NCI-H2227 (cell line): ENCODE measurements at regions not wholly inside any gene's neighbourhood (a gene's known extent, or its start where the extent isn't known, plus 50 kb on each side); places are given as distances from the start of the nearest gene placed in this dataset.

Experiments
- DNase-seq: peaks from one replicate; lab custom pipeline; 2025; ENCODE audit not compliant: unreplicated experiment; lab: John Stamatoyannopoulos, UW

DNA sequence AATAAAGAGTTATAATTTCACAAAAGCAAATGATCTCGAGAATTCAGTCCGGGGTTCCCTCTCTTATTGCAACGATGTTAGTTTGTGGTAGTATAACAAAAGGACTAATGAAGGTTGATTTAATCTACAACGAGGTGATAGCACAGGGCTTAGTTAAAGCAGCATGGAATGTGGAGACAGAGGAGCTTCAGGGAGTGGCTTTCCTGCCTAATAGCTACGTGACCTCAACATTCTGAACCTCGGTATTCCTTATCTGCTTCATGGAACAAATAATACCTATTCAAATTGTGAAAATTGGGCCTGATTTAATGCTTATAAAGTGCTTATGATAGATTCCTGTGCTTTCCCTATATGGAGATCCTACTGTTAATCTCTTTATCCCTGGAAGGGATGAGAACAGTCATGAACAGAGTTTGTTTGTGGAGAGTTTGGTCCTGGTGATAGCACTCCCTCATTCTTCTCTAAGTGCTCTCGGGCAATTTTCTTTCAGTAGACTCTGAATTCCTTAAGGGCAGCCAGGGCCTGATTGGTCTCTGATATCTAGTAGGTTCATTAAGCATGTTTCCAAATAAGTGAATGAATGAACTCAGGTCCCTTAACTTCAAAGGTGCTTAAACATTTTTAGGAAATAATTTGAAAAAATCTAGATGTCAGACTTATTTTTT is 104.1 kb upstream of the TUT7 start:
- DNase-seq = no peak

DNA sequence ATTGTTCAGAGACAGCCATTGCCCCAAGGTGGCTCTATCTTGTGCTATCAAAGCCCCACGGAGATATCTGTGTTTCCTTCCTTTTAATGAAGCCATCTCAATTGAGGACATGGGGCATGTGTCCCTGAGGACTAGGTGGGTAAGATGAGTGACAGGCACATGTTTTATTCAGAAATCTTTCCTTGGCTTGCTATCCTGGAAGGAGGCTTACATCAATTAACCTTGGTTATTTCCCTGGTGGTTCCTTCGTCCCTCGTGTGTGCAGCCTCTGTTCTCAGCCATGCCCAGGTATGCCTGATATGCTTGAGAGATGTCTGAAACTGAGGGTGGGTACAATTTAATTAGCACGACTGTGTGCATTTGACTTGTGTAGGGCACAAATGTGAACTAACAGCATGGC is 102.2 kb upstream of the TUT7 start:
- DNase-seq = no peak

DNA sequence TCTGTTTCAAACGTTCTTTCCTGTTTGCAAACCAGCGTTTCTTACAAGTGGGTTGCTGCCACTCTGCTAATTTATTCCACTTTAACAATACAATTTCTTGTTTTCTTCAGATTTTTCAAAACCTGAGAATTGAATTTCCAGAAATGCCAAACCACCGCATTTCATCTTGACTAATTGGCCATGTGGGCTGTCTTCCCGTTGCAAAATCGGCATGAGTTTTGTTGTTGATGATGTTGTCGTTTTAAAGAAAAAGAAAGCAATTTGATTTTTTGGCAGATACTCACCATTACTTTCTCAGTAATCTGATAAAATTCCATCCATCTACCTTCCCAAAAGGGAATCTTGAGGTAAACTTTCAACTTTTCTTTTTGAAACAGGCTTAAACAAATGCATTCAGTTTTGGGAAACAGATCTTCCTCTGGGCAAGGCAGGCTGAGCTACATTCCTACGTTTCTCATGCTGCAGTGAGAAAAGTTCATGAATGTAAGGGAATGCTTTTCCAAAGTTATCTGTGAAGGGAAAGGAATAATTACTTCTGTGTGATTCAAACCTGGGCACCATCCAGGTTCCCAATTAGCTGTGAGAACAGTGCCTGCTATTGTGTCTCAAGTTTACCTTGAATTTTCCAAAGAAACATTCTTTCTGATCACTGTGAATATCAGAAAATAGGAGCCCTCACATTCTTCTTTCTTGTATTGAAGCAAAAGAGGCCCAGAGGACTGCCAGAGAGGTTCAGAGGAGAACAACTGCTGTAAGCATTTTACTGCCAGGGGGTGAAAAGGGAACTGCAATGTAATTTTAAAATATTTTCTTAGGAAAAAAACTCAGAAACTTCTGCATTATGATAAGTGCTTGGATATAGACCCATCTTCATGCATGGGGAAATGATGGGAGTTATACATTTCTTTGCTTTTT is 100.7 kb upstream of the TUT7 start:
- DNase-seq = no peak

DNA sequence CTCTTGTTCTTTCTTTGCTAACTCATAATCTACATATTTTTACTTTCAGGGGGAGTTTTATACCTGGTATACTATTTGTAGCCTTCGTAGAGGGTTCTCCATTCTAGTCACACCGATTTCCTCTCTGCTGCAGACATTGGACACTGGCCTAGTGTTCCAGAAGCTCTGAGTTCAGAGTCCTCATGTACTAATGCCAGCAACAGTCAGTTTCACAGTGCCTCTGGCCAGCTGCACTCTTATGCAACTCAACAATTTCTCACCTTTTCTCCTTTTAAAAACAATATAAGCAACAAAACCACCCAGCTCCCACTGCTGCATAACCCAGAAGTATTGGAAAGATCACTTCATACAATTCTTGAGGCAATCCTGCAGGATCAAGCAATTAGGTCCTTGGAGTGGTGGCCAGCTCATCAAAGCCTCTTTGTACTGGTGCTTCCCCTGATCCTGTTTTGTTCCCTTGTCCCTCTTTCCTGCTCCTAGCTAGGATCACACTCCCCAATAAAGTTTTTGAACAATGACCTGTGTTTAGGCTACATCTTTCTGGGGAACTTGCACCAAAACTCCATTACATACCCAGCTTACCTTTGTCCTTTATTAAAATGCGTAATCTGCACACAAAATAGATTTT is 98.1 kb upstream of the TUT7 start:
- no peak for DNase-seq

- no peak for DNase-seq
Observed at GRCh38 chr9:86449246-86449645, 95.0 kb upstream of the TUT7 start.

- no peak for DNase-seq
Observed at GRCh38 chr9:86445671-86446070, 91.5 kb upstream of the TUT7 start.

- no peak for DNase-seq
Observed at GRCh38 chr9:86443992-86444391, 89.8 kb upstream of the TUT7 start.

DNA sequence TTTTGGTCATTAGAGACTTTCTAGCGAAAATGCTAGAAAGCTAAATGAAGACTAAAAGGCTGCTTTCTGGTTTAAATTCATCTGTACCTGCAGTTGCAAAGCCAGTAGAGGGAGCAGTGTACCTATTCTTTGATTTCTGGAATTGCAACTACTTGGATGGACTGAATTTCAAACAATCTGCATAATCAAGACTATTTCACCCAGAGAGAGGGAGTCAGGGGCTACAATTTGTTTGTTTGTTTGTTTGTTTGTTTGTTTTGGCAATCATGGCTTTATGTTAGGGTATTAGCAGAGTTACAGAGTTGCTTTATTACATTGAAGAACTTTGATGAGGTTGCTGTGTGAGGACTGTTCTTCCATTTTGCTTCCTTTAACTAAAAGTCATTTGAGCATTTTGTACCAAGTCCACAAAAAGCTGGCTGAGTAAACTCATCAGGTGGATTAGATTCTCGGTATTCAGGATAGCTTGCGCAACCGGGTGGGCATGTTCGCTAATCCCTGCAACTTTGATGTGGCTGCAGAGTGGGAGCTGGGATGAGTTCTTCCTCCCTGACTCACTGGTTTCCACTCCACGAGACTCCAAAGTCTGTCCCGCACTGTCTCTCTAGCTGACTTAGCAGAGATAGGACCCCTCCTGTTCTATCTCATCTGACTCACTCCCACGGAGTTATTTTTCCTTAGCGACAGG is 80.0 kb upstream of the TUT7 start:
- DNase-seq = peak; percentile 6

GRCh38 chr9:86424251-86424891 is 70.2 kb upstream of the TUT7 start:
- no peak for DNase-seq

DNA sequence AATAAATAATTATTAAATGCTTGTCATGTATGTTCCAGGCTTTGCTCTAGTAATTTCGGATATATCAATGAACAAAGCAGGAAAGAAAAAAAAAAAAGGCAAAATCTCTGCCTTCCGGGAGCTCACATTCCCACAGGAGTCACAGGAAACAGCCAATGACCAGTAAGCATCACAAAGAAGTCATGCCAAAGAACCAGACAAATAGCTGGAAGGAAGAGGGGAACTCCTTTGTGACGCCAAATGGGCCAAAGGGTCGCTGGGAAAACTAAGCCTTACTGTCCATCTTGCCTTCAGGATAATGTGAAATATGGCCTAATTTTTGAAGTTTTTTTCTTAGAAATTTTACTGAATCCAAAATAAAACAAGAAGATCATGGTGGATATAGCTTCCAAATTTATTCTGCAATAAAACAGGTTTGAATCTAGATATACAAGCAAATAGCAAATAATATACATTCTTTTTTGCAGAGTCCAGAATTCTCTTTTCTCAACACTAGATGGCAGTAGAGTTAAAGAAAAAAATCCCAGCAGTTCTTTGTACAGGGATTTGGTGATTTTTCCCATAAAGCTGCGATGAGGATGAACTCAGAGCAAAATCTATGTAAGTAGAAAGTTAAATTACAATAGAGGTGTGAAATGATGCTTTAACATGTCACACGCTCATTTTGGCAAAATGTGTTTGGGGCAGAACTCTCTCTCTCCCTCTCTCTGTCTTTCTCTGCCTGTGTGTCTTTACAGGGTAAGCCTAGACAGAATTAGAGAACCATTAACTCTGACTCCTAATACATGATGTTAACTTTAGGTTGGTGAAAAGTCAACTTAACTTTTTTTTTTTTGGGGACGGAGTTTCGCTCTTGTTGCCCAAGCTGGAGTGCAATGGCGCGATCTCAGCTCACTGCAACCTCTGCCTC is 60.0 kb upstream of the TUT7 start:
- DNase-seq = peak; percentile 25

- no peak for DNase-seq
Observed at GRCh38 chr9:86410281-86410680, 56.1 kb upstream of the TUT7 start.

DNA sequence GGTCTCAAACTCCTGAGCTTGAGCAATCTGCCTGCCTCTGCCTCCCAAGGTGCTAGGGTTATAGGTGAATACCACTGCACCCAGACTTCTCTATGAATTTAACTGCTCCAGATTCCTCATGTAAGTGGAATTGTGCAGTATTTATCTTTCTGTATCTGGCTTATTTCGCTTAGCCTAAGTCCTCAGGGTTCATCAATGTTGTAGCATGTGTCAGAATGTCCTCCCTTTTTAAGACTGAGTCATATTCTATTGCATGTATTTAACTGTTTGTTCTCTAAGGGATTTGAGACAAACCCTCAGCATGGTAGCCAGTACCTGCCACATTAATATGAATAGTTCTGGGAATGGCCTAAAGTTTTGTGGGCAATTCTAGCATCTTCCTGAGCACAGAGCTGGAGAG is 53.9 kb upstream of the TUT7 start:
- DNase-seq = no peak

- no peak for DNase-seq
Observed at GRCh38 chr9:86407022-86407421, 52.8 kb upstream of the TUT7 start.

- DNase-seq = no peak
Observed at GRCh38 chr9:86406366-86406765, 52.2 kb upstream of the TUT7 start.

DNA sequence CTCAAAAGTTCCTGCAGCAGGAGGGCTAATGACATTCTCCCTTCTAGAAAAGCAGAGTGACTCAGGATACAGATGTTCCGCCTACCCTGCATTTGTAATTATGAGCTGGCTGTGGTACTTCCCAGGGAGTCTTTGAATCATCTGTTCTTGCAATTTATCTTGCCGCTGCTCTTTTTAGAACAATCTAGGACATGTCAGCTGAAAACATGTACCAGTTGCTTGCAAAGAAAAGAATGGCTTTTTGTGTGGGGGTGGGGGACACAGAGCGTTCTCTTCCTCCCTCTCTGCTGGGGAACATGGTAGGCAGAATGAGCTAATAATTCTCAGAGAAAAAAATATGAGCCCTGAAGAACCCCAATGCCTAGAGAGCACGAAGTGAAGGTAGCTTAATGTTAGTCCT is 51.7 kb upstream of the TUT7 start:
- no peak for DNase-seq

DNA sequence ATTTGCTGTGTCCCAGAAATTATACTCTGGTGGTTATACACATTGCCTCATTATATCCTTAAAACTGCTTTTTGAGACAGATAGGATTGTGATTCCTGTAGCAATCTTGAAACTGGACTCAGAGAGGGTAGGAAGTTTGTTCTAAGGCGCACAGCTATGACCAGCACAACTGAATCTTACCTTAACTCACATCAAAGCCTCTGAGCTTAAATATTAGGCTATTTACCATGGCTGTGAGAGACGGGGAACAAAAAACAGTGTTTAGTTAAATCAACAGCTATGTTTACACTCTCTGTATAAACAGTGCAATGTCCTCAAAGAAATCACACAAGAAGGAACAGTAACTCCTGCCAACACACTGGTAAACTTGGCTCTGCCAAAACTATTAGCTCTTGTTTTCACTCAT is 50.9 kb upstream of the TUT7 start:
- DNase-seq = no peak
